ENCODE measurements at regions not wholly inside any gene's neighbourhood (a gene's known extent, or its start where the extent isn't known, plus 50 kb on each side); places are given as distances from the start of the nearest gene placed in this dataset.

DNA sequence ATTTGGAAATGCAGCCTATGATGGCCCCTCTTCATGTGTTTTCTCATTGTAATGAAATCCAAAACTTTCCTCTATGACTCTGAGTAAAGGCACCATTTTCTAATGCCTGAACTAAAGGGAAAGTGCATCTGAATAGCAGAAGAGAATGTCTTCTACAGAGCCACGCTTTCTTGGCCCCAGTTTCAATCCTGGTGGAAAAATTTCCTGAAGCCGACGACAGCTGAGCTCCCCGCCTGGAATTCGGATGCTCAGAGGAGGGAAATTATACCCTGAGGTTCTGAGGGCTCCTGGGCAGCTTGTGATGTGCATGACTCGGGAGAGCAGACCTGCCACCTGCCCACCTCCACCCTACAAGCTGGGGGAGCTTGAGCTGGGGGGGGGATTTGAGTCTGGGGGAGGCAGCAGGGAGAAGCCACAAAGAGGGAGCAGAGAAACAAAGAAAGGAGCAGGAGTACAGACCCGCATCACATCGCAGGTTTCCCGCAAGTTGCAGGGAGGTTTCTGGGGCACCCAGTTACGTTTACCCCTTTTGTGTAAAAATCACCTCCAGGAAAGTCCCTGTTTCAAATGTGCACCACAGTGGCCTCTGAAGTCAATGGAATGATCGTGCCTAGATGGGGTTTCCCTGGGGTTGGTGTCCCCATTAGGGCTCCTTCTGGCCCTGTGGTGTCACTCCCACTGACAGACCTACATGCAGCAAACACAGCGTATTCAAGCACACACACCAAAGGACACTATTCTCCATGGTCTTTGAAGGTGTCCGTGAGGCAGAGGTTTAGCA is 145.6 kb upstream of the RBPJ start:
- TF ChIP-seq CTCF (IDR thresholded peaks at IDR 0.05) = no peak
- TF ChIP-seq MAZ (IDR thresholded peaks at IDR 0.05; ENCODE audit: borderline replicate concordance, low read depth, low read length) = no peak
- TF ChIP-seq RAD21 (conservative IDR thresholded peaks at IDR 0.05 in 1 of 2, IDR thresholded peaks at IDR 0.05 in 1 of 2) = no peak
- no peak for TF ChIP-seq MYC (IDR thresholded peaks at IDR 0.05; ENCODE audit: borderline replicate concordance, low read length)
- no peak for TF ChIP-seq ELK1 (IDR thresholded peaks at IDR 0.05; ENCODE audit: low read depth, low read length)
- no peak for TF ChIP-seq NR3C1 (IDR thresholded peaks at IDR 0.05)
- no peak for TF ChIP-seq EP300 (IDR thresholded peaks at IDR 0.05)
- no peak for TF ChIP-seq ESRRA (IDR thresholded peaks at IDR 0.05; ENCODE audit: borderline replicate concordance, low read length)
- TF ChIP-seq BHLHE40 (IDR thresholded peaks at IDR 0.05; ENCODE audit: low read depth, low read length) = no peak
